HTR-8/SVneo (cell line): ENCODE measurements at regions not wholly inside any gene's neighbourhood (a gene's known extent, or its start where the extent isn't known, plus 50 kb on each side); places are given as distances from the start of the nearest gene placed in this dataset.
A peak's percentile ranks its signal among the peaks of the same experiment; 100 is the strongest.
"Not testable (repeated sequence)": the region's sequence is repeated elsewhere in the genome, so short reads cannot be mapped to it uniquely, and the experiment has no call there.

ENCODE experiments used
- DNase-seq: peaks from one replicate; pipeline ENCODE4 v3.0.0; 2011; ENCODE audit warnings: low spot score, mixed read lengths; ENCODE audit not compliant: insufficient read length
- FAIRE-seq: peaks from 2 replicates; lab custom pipeline; 2011; peaks lifted over from hg19 to GRCh38; lab: Jason Lieb, UNC

GRCh38 chr12:46941981-46942380, 116.2 kb upstream of the SLC38A4 start:
- FAIRE-seq (no peak), DNase-seq (no peak)

GRCh38 chr12:46942579-46942978, 116.8 kb upstream of the SLC38A4 start:
- DNase-seq: peak; percentile 45
- FAIRE-seq: peak; percentile 90

GRCh38 chr12:46944088-46944487, 118.3 kb upstream of the SLC38A4 start:
- DNase-seq (no peak), FAIRE-seq (peak; percentile 76)

GRCh38 chr12:46944771-46945170, 119.0 kb upstream of the SLC38A4 start:
- no peak for DNase-seq
- FAIRE-seq: peak; percentile 81

- no peak for FAIRE-seq
Measured at GRCh38 chr12:46945591-46945990, 119.8 kb upstream of the SLC38A4 start.

GRCh38 chr12:46946137-46946536, 120.3 kb upstream of the SLC38A4 start:
- no peak for DNase-seq
- no peak for FAIRE-seq

More at GRCh38 chr12:46945591-46945990, 119.8 kb upstream of the SLC38A4 start:
- DNase-seq: no peak

- DNase-seq (no peak), FAIRE-seq (no peak)
Measured at GRCh38 chr12:46948936-46949545, 123.2 kb upstream of the SLC38A4 start.

- FAIRE-seq (peak; percentile 60), DNase-seq (peak; percentile 41)
Measured at GRCh38 chr12:46950094-46950493, 124.3 kb upstream of the SLC38A4 start.

GRCh38 chr12:46952880-46953483, 126.4 kb upstream of the PCED1B start:
- FAIRE-seq (no peak), DNase-seq (no peak)

GRCh38 chr12:46956451-46957035, 122.9 kb upstream of the PCED1B start:
- FAIRE-seq: no peak
- no peak for DNase-seq

- FAIRE-seq (no peak), DNase-seq (no peak)
Measured at GRCh38 chr12:46958053-46958452, 121.4 kb upstream of the PCED1B start.

GRCh38 chr12:46958599-46959290, 120.7 kb upstream of the PCED1B start:
- DNase-seq (no peak), FAIRE-seq (no peak)

- DNase-seq (peak; percentile 40), FAIRE-seq (peak; percentile 89)
Measured at GRCh38 chr12:46959502-46959901, 119.9 kb upstream of the PCED1B start.

GRCh38 chr12:46960681-46961080, 118.7 kb upstream of the PCED1B start:
- no peak for FAIRE-seq
- DNase-seq: no peak

- no peak for DNase-seq
- no peak for FAIRE-seq
Measured at GRCh38 chr12:46963191-46963590, 116.2 kb upstream of the PCED1B start.

GRCh38 chr12:46963977-46964971, 115.1 kb upstream of the PCED1B start:
- peak; percentile 57 for DNase-seq

GRCh38 chr12:46965137-46965536, 114.3 kb upstream of the PCED1B start:
- DNase-seq: no peak
- no peak for FAIRE-seq

More at GRCh38 chr12:46963977-46964971, 115.1 kb upstream of the PCED1B start:
- FAIRE-seq: peak; percentile 76

GRCh38 chr12:46965880-46966279, 113.5 kb upstream of the PCED1B start:
- FAIRE-seq (no peak), DNase-seq (no peak)

GRCh38 chr12:46970636-46971035, 108.8 kb upstream of the PCED1B start:
- DNase-seq (no peak), FAIRE-seq (no peak)

- FAIRE-seq, DNase-seq: not testable (repeated sequence)
Measured at GRCh38 chr12:46973937-46974336, 105.5 kb upstream of the PCED1B start.
